CD4-positive, alpha-beta T cell (primary cell): ENCODE measurements at regions not wholly inside any gene's neighbourhood (a gene's known extent, or its start where the extent isn't known, plus 50 kb on each side); places are given as distances from the start of the nearest gene placed in this dataset.

Experiments
- ATAC-seq: fragments of 200-7000 bp; cut with Tn5 transposase; one replicate; pipeline ENCODE4 v1.10.0; 2022; ENCODE audit warnings: mild to moderate bottlenecking; ENCODE audit not compliant: poor library complexity
- CTCF ChIA-PET: fragments of 350-600 bp; sonication (Branson Sonifier 250); formaldehyde crosslinking; loops from one replicate; lab custom pipeline; 2021; ENCODE audit warnings: antibody characterized with exemption, inconsistent platforms; lab: Charles Lee
- POLR2A ChIA-PET: fragments of 350-600 bp; sonication (Branson Sonifier 250); formaldehyde crosslinking; loops from one replicate; lab custom pipeline; 2021; ENCODE audit warnings: antibody characterized with exemption, inconsistent platforms; lab: Charles Lee
- DNase-seq, 14 experiments: peaks; one replicate each; pipeline ENCODE4 v3.0.0-alpha.2; 2013 to 2020; ENCODE audit warnings: mixed read lengths in 2 of 14
- H3K27ac ChIP-seq, 2 donors: one replicate each; pipeline versions ENCODE4 v1.5.1 to v1.7.0; 2013; ENCODE audit warnings: low read length in 2 of 2, low read depth in 1 of 2, mild to moderate bottlenecking in 1 of 2
- H3K27me3 ChIP-seq, 2 experiments: 1 replicate in 1 of 2; 2 replicates in 1 of 2; pipeline versions ENCODE4 v1.6.1 to v1.7.0; 2013; ENCODE audit warnings: low read length in 2 of 2, control low read depth in 1 of 2, mild to moderate bottlenecking in 1 of 2, moderate library complexity in 1 of 2; ENCODE audit not compliant: insufficient read depth in 2 of 2, control insufficient read depth in 1 of 2
- H3K36me3 ChIP-seq: one replicate; pipeline ENCODE4 v1.6.1; 2013; ENCODE audit warnings: low read length, control low read depth; ENCODE audit not compliant: insufficient read depth
- H3K4me1 ChIP-seq: one replicate; pipeline ENCODE4 v1.6.1; 2013; ENCODE audit warnings: low read length, control low read depth; ENCODE audit not compliant: insufficient read depth
- H3K4me3 ChIP-seq: one replicate; pipeline ENCODE4 v1.5.1; 2013; ENCODE audit warnings: mild to moderate bottlenecking, low read length, moderate library complexity
- H3K9me3 ChIP-seq, 2 experiments: 1 replicate in 1 of 2; 2 replicates in 1 of 2; pipeline versions ENCODE4 v1.6.1 to v1.7.0; 2013; ENCODE audit warnings: low read length in 2 of 2, mild to moderate bottlenecking in 2 of 2, control low read depth in 1 of 2, moderate library complexity in 1 of 2; ENCODE audit not compliant: control insufficient read depth in 1 of 2, insufficient read depth in 1 of 2
- H3K27ac Mint-ChIP-seq: one replicate; pipeline ENCODE4 v1.8.0; 2020; ENCODE audit warnings: mixed read lengths
- H3K27me3 Mint-ChIP-seq: one replicate; pipeline ENCODE4 v1.8.0; 2021; ENCODE audit warnings: mixed read lengths
- H3K36me3 Mint-ChIP-seq: one replicate; pipeline ENCODE4 v1.8.0; 2021; ENCODE audit warnings: low read depth, mixed read lengths
- H3K4me1 Mint-ChIP-seq: one replicate; pipeline ENCODE4 v1.8.0; 2021; ENCODE audit warnings: low read depth, mixed read lengths
- H3K4me3 Mint-ChIP-seq: one replicate; pipeline ENCODE4 v1.8.0; 2020; ENCODE audit warnings: mild to moderate bottlenecking, mixed read lengths
- H3K9me3 Mint-ChIP-seq: one replicate; pipeline ENCODE4 v1.8.0; 2020; ENCODE audit warnings: mixed read lengths
- intact Hi-C, 2 experiments: fragments of 100-400 bp; cut with DNase I in 1 of 2; cut with micrococcal nuclease in 1 of 2; formaldehyde crosslinking; loops; one replicate each; pipeline versions ENCODE4 v1.15.1 to v1.9.0; 2023 to 2025; cut with DNase I, micrococcal nuclease
- TF ChIP-seq, protein P1 (sequence below): fragments of 200-600 bp; IDR thresholded peaks from one replicate; pipeline ENCODE4 v1.8.0; 2022; ENCODE audit warnings: antibody characterized with exemption, mild to moderate bottlenecking

DNA sequence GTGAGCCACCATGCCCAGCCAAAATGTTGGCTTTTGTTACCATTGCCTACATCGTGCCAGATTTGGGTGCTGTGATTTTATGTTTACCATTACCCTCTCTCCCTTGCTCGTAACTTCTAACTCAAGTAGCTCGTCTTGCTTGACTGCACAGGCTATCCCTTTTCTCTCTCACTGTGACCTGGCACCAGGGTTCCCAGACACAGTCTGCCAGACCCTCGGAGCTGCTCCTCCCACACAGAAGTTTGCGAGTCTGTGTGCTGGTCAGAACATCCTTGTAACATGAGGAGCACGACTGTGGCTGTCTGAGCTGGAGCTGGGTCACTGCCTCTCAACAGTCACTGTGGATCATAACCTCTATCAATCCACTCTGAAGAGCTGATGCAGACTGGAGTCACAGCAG, 152.5 kb upstream of the ACKR3 start:
- TF ChIP-seq, protein P1, sequence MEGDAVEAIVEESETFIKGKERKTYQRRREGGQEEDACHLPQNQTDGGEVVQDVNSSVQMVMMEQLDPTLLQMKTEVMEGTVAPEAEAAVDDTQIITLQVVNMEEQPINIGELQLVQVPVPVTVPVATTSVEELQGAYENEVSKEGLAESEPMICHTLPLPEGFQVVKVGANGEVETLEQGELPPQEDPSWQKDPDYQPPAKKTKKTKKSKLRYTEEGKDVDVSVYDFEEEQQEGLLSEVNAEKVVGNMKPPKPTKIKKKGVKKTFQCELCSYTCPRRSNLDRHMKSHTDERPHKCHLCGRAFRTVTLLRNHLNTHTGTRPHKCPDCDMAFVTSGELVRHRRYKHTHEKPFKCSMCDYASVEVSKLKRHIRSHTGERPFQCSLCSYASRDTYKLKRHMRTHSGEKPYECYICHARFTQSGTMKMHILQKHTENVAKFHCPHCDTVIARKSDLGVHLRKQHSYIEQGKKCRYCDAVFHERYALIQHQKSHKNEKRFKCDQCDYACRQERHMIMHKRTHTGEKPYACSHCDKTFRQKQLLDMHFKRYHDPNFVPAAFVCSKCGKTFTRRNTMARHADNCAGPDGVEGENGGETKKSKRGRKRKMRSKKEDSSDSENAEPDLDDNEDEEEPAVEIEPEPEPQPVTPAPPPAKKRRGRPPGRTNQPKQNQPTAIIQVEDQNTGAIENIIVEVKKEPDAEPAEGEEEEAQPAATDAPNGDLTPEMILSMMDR = no peak
- no peak overlapping the region for H3K27ac ChIP-seq
- ChIA-PET POLR2A (no interaction called here), CTCF (no interaction called here)
- intact Hi-C loops = no loop called here
- H3K9me3 ChIP-seq = no peaks in the 10 kb centered on the region
- H3K4me3 ChIP-seq = no peak overlapping the region
- DNase-seq (no peak), ATAC-seq (no peak)
- no peaks in the 10 kb centered on the region for H3K4me1 ChIP-seq
- Mint-ChIP-seq H3K9me3 (no peaks in the 10 kb centered on the region), H3K27ac (no peak overlapping the region), H3K36me3 (no peaks in the 10 kb centered on the region), H3K4me1 (no peaks in the 10 kb centered on the region), H3K4me3 (no peak overlapping the region), H3K27me3 (peaks cover 58% of the 10 kb centered on the region)
- H3K27me3 ChIP-seq = peaks cover 5% of the 10 kb centered on the region in 2 experiments
- H3K36me3 ChIP-seq = no peaks in the 10 kb centered on the region

- ATAC-seq = no peak
- intact Hi-C loops = no loop called here
- TF ChIP-seq, protein P1 = no peak
- ChIA-PET CTCF (no interaction called here), POLR2A (no interaction called here)
- Mint-ChIP-seq H3K4me1 (no peaks in the 10 kb centered on the region), H3K4me3 (no peak overlapping the region), H3K27me3 (peaks cover 42% of the 10 kb centered on the region), H3K36me3 (no peaks in the 10 kb centered on the region), H3K9me3 (peaks cover 2% of the 10 kb centered on the region), H3K27ac (no peak overlapping the region)
- H3K4me1 ChIP-seq = no peaks in the 10 kb centered on the region
- DNase-seq = no peak
- H3K36me3 ChIP-seq = no peaks in the 10 kb centered on the region
- peaks cover 0 to 8% of the 10 kb centered on the region in 2 experiments for H3K27me3 ChIP-seq
- peaks cover 0 to 5% of the 10 kb centered on the region in 2 experiments for H3K9me3 ChIP-seq
- no peak overlapping the region for H3K27ac ChIP-seq
- H3K4me3 ChIP-seq = no peak overlapping the region
Measured at GRCh38 chr2:236430584-236430983, 139.0 kb upstream of the ACKR3 start.

- intact Hi-C loops = no loop called here
- no peak overlapping the region for H3K27ac Mint-ChIP-seq
Measured at GRCh38 chr2:236434593-236434992, 135.0 kb upstream of the ACKR3 start.

More at GRCh38 chr2:236434593-236434992, 135.0 kb upstream of the ACKR3 start:
- no peak overlapping the region for H3K27ac ChIP-seq
- ChIA-PET POLR2A (no interaction called here), CTCF (no interaction called here)
- DNase-seq (no peak), ATAC-seq (no peak)
- H3K9me3 ChIP-seq = peaks cover 0 to 1% of the 10 kb centered on the region in 2 experiments
- no peaks in the 10 kb centered on the region for H3K36me3 ChIP-seq
- Mint-ChIP-seq H3K4me1 (no peaks in the 10 kb centered on the region), H3K36me3 (no peaks in the 10 kb centered on the region), H3K4me3 (no peak overlapping the region), H3K27me3 (peaks cover 32% of the 10 kb centered on the region), H3K9me3 (no peaks in the 10 kb centered on the region)
- no peak overlapping the region for H3K4me3 ChIP-seq
- peaks cover 0 to under 1% of the 10 kb centered on the region in 2 experiments for H3K27me3 ChIP-seq
- no peaks in the 10 kb centered on the region for H3K4me1 ChIP-seq
- TF ChIP-seq, protein P1 = no peak
